ENCODE measurements at regions not wholly inside any gene's neighbourhood (a gene's known extent, or its start where the extent isn't known, plus 50 kb on each side); places are given as distances from the start of the nearest gene placed in this dataset.

DNA sequence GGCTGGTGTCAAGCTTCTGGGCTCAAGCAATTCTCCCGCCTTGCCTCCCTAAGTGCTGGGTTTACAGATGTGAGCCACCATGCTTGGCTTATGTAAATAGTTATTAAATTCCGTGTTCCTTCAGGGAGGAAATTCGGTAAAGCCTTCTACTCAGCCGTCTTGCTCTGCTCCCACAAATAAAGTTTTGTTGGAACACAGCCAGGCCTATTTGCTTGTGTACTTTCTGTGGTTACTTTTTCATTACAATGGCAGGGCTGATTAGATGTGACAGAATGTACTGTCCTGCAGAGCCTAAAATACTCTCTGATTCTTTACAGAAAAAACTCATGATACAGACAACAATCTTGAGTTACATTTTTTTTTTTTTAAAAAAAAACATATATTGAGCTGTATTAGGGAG lies 68.8 kb upstream of the TACR1 start:
- in situ Hi-C loops (cut with MboI; ENCODE audit: low pct_unique_long_range_greater_than_20kb, low sequenced_read_pairs, unreplicated experiment): no loop called here
- DNase-seq (ENCODE audit: low spot score): no peak
- TF ChIP-seq, protein P1, sequence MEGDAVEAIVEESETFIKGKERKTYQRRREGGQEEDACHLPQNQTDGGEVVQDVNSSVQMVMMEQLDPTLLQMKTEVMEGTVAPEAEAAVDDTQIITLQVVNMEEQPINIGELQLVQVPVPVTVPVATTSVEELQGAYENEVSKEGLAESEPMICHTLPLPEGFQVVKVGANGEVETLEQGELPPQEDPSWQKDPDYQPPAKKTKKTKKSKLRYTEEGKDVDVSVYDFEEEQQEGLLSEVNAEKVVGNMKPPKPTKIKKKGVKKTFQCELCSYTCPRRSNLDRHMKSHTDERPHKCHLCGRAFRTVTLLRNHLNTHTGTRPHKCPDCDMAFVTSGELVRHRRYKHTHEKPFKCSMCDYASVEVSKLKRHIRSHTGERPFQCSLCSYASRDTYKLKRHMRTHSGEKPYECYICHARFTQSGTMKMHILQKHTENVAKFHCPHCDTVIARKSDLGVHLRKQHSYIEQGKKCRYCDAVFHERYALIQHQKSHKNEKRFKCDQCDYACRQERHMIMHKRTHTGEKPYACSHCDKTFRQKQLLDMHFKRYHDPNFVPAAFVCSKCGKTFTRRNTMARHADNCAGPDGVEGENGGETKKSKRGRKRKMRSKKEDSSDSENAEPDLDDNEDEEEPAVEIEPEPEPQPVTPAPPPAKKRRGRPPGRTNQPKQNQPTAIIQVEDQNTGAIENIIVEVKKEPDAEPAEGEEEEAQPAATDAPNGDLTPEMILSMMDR (IDR thresholded peaks at IDR 0.05; ENCODE audit: extremely low read depth, insufficient read depth, missing control alignments): no peak

DNA sequence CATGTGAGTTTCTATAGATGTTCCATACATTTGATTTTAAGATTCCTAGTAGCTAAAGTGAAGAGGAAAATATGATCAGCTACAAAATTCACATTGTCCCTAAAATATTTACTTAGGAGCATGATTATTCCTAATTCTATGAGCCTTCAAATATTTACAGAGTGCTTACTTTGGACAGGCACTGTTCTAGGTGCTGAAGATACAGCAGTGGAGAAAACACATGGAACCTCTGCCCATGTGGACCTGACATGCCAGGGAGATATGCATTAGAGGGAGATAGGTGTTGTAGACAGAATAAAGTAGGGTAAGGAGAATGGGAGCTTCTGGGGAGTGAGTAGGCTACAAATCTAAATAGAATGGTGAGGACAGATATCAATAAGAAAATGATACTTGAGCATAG lies 62.6 kb upstream of the TACR1 start:
- DNase-seq (ENCODE audit: low spot score): no peak
- TF ChIP-seq, protein P1 (IDR thresholded peaks at IDR 0.05; ENCODE audit: extremely low read depth, insufficient read depth, missing control alignments): no peak
- in situ Hi-C loops (cut with MboI; ENCODE audit: low pct_unique_long_range_greater_than_20kb, low sequenced_read_pairs, unreplicated experiment): no loop called here

DNA sequence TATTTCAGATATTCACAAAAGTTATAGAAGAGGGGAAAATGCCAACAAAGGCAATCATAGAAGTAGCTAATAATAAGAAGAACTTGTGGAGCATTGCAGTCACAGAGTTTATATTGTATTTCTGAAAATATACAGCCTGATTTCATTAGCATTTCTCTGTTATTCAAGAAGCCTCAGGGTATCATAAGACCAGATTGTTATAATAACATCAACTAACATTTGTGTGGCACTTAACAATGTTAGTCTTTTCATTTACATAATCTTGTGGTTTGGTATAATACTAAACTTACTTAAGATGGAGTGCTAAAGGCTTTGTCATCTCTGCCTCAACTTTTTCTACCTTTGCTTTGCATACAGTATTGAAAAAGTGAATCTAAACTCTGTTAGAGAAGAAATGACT lies 61.6 kb upstream of the TACR1 start:
- TF ChIP-seq, protein P1 (IDR thresholded peaks at IDR 0.05; ENCODE audit: extremely low read depth, insufficient read depth, missing control alignments): no peak
- in situ Hi-C loops (cut with MboI; ENCODE audit: low pct_unique_long_range_greater_than_20kb, low sequenced_read_pairs, unreplicated experiment): no loop called here
- DNase-seq (ENCODE audit: low spot score): no peak

DNA sequence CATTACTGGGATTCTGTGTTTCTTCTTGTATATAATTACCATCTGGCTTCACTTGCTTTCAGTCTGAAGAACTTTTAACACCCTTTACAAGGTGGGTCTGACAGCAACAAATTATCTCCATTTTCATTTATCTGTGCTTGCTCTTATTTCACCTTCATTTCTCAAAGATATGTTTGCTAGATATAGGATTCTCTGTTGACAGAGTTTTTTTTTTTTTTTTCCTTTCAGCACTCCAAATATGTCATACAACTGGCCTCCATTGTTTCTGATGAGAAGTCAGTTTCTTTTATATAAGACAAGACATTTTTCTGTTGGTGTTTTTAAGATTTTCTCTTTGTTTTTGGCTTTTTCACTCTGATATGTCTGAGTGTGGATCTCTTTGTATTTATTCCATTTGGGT lies 59.3 kb upstream of the TACR1 start:
- in situ Hi-C loops (cut with MboI; ENCODE audit: low pct_unique_long_range_greater_than_20kb, low sequenced_read_pairs, unreplicated experiment): no loop called here
- TF ChIP-seq, protein P1 (IDR thresholded peaks at IDR 0.05; ENCODE audit: extremely low read depth, insufficient read depth, missing control alignments): no peak
- no peak for DNase-seq (ENCODE audit: low spot score)

DNA sequence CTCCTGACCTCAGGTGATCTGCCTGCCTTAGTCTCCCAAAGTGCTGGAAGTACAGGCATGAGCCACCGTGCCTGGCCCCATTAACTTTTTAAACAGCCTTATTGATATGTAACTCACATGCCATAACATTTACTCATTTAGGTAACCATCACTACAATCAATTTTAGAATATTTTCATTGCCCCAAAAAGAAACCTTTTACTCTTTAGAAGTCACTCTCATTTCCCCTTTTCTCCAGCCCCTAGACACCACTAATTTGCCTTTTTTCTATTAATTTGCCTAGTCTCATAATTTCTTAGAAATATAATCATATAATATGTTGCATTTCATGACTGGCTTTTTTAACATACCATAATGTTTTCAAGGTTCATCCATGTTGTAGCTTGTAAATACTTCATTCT lies 57.2 kb upstream of the TACR1 start:
- DNase-seq (ENCODE audit: low spot score): no peak
- in situ Hi-C loops (cut with MboI; ENCODE audit: low pct_unique_long_range_greater_than_20kb, low sequenced_read_pairs, unreplicated experiment): no loop called here
- TF ChIP-seq, protein P1 (IDR thresholded peaks at IDR 0.05; ENCODE audit: extremely low read depth, insufficient read depth, missing control alignments): no peak

DNA sequence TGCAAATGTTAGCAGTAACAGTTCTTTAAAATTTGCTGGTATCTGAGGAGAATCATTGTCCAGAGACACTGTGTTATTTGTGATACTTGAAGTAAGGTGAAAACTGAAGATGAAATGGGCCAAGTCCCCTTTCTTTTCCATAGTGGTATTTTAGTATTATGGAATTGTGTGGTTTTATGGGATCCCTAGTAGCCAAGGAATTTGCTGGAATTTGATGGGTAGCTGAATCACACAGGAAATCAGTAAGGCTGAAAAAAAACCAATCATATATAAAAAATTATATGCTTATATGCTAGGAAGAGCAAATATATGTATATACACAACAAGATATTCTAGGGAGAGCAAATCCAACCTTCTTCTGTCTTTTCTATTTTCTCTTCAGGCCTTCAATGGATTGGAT lies 54.2 kb upstream of the TACR1 start:
- TF ChIP-seq, protein P1 (IDR thresholded peaks at IDR 0.05; ENCODE audit: extremely low read depth, insufficient read depth, missing control alignments): no peak
- no peak for DNase-seq (ENCODE audit: low spot score)
- in situ Hi-C loops (cut with MboI; ENCODE audit: low pct_unique_long_range_greater_than_20kb, low sequenced_read_pairs, unreplicated experiment): no loop called here

DNA sequence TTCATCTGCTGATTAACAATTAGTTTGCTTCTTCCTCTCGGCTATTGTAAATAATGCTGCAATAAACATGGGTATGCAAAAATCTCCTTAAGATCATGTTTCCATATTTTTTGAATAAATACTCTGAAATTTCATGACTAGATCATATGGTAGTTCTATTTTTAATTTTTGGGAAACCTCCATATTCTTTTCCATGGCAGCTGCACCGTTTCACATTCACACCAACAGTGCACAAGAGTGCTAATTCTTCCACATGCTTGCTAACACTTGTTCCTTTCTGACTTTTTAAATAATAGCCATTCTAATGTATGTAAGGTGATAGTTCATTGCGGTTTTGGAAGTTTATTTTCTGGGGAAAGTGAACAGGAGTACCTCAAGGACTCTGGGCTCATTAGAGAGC lies 52.6 kb upstream of the TACR1 start:
- in situ Hi-C loops (cut with MboI; ENCODE audit: low pct_unique_long_range_greater_than_20kb, low sequenced_read_pairs, unreplicated experiment): no loop called here
- TF ChIP-seq, protein P1 (IDR thresholded peaks at IDR 0.05; ENCODE audit: extremely low read depth, insufficient read depth, missing control alignments): no peak

More for the DNA sequence above, 52.6 kb upstream of the TACR1 start:
- no peak for DNase-seq (ENCODE audit: low spot score)

Measured in GM13977 (cell line).